Heart left ventricle (tissue), 13 donors: ENCODE measurements at regions not wholly inside any gene's neighbourhood (a gene's known extent, or its start where the extent isn't known, plus 50 kb on each side); places are given as distances from the start of the nearest gene placed in this dataset.

ENCODE experiments used
- CTCF ChIP-seq, 12 donors: fragments of 200-600 bp; sonication (generic) in 4 of 12; IDR thresholded peaks; one replicate each; pipeline versions ENCODE4 v1.5.0 to v1.8.0; 2018 to 2022; ENCODE audit warnings: antibody characterized with exemption in 12 of 12, mild to moderate bottlenecking in 5 of 12
- POLR2A ChIP-seq, 2 donors: fragments of 450-650 bp; IDR thresholded peaks; one replicate each; pipeline ENCODE4 v1.6.1; 2017; ENCODE audit warnings: antibody characterized with exemption in 2 of 2, mild to moderate bottlenecking in 2 of 2, moderate library complexity in 2 of 2
- donor health status: ischemic (EF 13 %, LVEDD 7.1; RV severe dilation, severe dysfunction).
- donor health status: DM: no; HTN: yes; CAD: no.
- donor health status: DM: no; HTN: no; CAD: no.
- donor health status: ischemic (EF 25% LVEDD 6.9; RV normal size, moderate dysfunction).
- donor health status: ischemic (EF 25% LVEDD 5.7; RV mildly dilated, moderate dysfunction).
- donor health status: ischemic (EF 35%, LVEDD 5.7; RV mildly dilated, moderate dysfunction).
- donor health status: nonischemic (EF 11% LVEDD 7.7; RV severe dilation, severe dysfunction).
- donor health status: DM: yes; HTN: yes; CAD: no.
- donor health status: PGD.
- donor health status: ischemic (EF 29% LVEDD 5.4; RV normal size, mild dysfunction).
- donor health status: nonischemic (EF 23%, LVEDD 6.1; RV moderate dilation, normal function).

- TF ChIP-seq POLR2A (IDR thresholded peaks at IDR 0.05) (no peak), CTCF (IDR thresholded peaks at IDR 0.05) (no peak)
Observed at GRCh38 chr6:40325041-40325440, 262.1 kb downstream of the LRFN2 start.
